ENCODE measurements at regions not wholly inside any gene's neighbourhood (a gene's known extent, or its start where the extent isn't known, plus 50 kb on each side); places are given as distances from the start of the nearest gene placed in this dataset.

- DNase-seq: no peak
Observed at GRCh38 chr10:108753326-108753725, 1170.0 kb downstream of the XPNPEP1 start.

GRCh38 chr10:108749042-108749441, 1174.3 kb downstream of the XPNPEP1 start:
- no peak for DNase-seq

GRCh38 chr10:108736111-108736510, 1187.2 kb downstream of the XPNPEP1 start:
- DNase-seq: no peak

DNA sequence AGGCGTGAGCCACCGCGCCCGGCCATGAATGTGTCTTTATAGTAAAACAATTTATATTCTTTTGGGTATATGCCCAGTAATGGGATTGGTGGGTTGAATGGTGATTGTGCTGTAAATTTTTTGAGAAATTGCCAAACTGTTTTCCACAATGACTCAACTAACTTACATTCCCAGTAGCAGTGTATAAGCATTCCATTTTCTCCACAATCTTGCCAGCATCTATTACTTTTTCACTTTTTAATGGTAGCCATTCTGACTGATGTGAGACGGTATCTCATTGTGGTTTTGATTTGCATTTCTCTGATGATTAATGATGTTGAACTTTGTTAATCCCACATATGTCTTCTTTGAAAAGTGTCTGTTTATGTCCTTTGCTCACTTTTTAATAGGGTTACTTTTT, 1187.9 kb downstream of the XPNPEP1 start:
- DNase-seq: no peak

DNA sequence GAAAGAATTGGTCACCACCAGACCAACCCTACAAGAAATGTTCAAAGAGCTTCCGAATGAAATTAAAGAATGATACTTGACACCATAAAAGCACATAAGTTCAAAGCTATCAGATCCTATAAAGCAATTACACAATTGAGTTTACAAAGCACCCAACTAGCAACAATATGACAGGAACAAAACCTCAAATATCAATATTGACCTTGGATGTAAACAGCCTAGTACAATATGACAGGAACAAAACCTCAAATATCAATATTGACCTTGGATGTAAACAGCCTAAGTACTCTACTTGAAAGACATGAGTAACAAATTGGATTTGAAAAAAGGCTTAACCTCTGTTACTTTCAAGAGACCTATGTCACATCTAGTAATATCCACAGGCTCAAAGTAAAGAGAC, 1201.4 kb downstream of the XPNPEP1 start:
- DNase-seq: no peak

DNA sequence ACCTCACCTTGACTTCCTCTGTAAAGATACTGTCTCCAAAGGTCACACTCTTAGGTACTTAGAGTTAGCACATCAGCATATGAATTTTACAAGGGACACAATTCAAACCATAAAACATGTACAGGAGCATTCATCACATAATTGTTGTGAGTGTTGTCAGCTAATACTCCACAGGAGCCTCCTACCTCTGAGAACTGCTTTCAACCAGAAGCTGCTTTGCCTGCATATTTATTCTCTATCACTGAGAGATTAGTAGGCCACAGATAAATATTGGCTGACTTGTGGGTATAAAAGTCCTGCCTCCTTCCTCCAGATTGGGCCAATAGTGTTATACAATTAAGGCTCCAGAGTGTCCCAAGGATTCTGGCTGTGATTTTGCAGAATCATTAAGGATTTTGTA, 1207.0 kb downstream of the XPNPEP1 start:
- no peak for DNase-seq

DNA sequence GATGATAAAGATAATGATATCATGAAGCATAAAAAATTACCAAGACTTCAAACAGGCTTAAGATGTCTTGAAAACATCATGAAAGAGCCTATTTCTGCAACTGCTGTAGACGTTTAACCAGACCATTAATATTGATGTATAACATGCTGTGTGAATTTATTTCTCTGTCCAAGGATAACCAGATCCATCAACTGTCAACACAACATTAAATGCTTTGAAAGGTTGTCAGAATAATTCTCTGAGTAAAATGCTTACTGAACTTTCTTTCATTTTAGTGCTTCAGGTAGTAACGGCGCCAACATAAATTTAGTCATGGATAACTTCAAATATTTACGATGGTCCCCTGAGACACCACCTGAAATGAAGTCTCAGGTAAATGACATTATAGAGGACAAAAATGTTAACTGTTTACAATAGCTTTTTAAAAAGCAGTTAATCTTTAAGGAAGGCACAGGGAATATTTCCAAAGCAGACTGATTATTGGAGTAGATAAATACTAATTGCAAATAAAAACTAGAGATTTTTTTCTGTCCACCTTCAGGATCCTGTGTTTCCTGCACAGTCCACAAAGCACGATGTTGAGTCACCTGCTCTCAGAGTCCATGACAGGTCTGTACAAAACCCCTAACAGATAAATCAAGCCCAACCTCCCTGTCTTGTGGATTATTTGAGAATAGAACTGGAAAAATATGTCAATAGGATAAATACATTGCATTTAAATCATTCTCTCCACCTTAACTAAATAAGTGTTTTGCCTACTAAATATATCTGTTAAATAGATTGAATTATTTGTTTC, 1213.2 kb downstream of the XPNPEP1 start:
- DNase-seq: no peak

GRCh38 chr10:108708363-108708762, 1214.9 kb downstream of the XPNPEP1 start:
- DNase-seq: no peak

- no peak for DNase-seq
Observed at GRCh38 chr10:108696792-108697477, 1226.4 kb downstream of the XPNPEP1 start.

DNA sequence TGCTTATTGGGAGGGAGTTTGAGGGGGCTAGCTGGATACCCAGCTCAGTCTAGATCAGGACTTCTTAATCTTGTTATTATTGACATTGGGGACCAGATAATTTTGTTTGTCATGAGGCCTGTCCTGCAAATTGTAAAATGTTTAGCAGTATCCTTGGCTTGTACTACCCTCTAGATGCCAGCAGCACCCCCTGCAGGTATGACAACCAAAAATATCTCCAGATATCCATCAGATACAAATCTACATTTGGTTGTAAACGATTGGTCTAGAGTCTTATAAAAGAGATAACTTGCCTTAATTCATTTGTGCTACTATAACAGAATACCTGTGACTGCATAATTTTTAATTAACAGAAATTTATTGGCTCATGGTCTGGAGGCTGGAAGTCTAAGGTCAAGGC, 1232.2 kb downstream of the XPNPEP1 start:
- DNase-seq: no peak

- DNase-seq: no peak
Observed at GRCh38 chr10:108690530-108690929, 1232.8 kb downstream of the XPNPEP1 start.

- no peak for DNase-seq
Observed at GRCh38 chr10:108689891-108690290, 1233.4 kb downstream of the XPNPEP1 start.

- no peak for DNase-seq
Observed at GRCh38 chr10:108688314-108688713, 1235.0 kb downstream of the XPNPEP1 start.

GRCh38 chr10:108685863-108686531, 1237.3 kb downstream of the XPNPEP1 start:
- DNase-seq: no peak

GRCh38 chr10:108684431-108684830, 1238.9 kb downstream of the XPNPEP1 start:
- no peak for DNase-seq

DNA sequence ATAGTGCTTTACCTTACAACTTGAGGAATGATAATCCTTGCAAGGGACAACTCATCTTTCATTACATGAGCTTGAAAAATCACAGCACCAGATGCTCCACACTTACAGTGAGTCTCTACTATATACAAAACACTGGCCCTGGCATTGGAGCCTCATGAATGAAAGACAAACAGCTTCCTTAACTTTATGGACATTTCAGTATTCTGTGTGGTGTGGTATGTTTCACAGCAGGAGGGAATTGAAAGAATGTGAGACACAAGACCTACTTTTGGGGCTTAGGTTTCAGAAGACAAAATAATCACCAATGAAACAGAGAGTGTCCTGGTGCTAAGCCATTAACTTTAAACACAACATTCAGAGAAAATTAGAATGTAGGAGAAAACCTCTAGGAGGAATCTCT, 1249.6 kb downstream of the XPNPEP1 start:
- no peak for DNase-seq

GRCh38 chr10:108663587-108663986, 1259.7 kb downstream of the XPNPEP1 start:
- DNase-seq: no peak

DNA sequence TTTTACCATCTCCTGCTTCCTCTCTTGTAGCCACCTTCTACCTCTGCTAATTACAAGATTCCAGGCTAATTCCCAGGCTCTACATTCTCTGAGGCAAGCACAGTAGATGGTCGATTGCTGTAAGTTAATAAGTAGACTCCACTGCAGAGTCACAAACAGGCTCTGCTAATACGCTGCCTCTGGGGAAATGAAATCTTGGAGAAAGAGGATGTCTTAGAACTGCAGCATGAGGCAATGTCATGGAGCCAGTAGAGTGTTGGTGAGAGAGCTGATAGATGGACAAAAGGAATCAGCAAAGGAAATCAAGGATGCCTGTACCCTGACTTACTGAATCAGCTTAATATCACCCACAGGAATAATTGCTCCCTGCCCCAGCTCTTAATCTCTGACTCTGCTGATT, 1260.3 kb downstream of the XPNPEP1 start:
- DNase-seq: no peak

DNA sequence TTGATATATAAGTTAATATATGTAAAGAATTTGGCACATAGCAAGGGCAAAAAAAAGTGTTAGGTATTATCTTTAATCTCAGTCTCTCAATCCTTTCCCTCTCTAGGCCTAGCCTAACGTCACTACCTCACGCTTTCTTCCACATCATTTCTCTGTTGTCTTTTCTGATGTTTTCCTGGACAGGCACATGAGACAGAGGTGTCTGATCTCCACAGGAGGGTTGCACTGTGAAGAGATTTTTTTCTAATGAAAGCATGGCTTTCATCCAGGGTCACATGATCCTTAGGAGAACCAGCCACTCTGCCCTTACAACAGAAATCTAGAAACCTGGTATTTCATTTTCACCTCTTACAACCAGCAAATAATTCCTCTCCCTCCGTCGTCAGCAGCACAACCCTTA, 1268.3 kb downstream of the XPNPEP1 start:
- DNase-seq: no peak

DNA sequence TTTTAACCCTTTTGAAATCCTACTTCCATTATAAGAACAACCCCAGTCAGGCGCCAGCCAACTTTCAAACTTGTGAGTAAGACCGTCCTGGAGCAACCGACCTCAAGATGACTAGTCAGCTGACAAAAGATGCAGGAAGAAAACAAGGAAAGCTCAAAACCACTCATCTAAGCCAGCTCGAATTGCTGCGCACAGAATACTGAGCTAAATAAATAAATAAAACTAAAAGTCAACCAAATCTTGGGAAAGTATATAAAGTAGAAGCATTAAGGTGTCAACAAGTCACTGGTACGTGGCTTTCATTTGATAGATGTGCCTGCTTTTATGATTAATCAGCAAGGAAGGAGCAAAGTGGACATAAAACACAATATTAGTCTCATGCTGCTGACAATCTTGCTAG, 1269.8 kb downstream of the XPNPEP1 start:
- no peak for DNase-seq

DNA sequence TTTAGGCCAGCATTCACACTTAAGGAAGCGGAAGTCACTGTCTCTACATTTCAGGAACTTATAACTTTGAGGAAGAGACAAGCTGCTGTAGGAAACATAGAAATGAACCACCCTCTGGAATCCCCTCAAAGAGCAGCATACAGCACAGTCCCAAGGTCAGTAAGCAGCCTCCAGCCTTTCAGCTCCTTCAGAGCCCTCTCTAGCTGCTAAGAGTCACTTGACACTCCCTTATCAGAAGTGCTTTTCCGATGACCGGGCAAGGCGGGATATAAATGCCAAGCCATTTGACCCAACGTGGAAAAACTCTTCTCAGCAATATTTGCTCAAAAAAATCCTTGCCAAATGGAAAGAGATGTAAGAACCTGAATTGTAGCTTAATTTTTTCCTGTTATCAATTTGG, 1284.3 kb downstream of the XPNPEP1 start:
- no peak for DNase-seq

- no peak for DNase-seq
Observed at GRCh38 chr10:108638225-108638624, 1285.1 kb downstream of the XPNPEP1 start.

- DNase-seq: no peak
Observed at GRCh38 chr10:108633046-108633445, 1290.3 kb downstream of the XPNPEP1 start.

GRCh38 chr10:108632144-108632543, 1291.2 kb downstream of the XPNPEP1 start:
- DNase-seq: no peak
